Breast epithelium (tissue), 3 donors: ENCODE measurements at regions not wholly inside any gene's neighbourhood (a gene's known extent, or its start where the extent isn't known, plus 50 kb on each side); places are given as distances from the start of the nearest gene placed in this dataset.

ENCODE experiments used
- POLR2AphosphoS5 ChIP-seq, 3 donors: sonication (generic); formaldehyde crosslinking; IDR thresholded peaks; one replicate each; pipeline ENCODE4 v1.6.1; 2017; ENCODE audit warnings: antibody characterized with exemption in 3 of 3
- TF ChIP-seq, protein P1 (sequence below), 3 donors: fragments of 450-650 bp; IDR thresholded peaks; one replicate each; pipeline ENCODE4 v1.5.1; 2016 to 2017; ENCODE audit warnings: antibody characterized with exemption in 3 of 3, mild to moderate bottlenecking in 3 of 3, moderate library complexity in 3 of 3

DNA sequence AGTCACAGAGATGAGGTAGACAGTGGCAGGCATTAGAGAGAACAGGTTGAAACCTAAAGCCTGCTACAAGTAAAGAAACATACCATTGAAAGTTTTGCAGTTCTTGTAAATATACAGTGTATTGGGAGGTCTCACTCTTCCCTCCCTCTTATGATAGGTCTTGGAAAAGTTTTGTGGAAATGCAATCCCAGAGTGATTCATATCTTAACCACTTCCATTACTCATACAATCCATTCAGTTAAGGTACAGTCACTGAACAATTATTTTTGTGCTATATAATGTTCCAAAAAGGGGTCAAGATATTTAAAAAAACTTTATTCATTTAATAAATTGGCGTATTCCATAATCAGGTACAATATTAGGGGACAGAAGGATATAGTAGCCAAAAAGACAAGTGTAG is 737.7 kb upstream of the ALCAM start:
- TF ChIP-seq, protein P1, sequence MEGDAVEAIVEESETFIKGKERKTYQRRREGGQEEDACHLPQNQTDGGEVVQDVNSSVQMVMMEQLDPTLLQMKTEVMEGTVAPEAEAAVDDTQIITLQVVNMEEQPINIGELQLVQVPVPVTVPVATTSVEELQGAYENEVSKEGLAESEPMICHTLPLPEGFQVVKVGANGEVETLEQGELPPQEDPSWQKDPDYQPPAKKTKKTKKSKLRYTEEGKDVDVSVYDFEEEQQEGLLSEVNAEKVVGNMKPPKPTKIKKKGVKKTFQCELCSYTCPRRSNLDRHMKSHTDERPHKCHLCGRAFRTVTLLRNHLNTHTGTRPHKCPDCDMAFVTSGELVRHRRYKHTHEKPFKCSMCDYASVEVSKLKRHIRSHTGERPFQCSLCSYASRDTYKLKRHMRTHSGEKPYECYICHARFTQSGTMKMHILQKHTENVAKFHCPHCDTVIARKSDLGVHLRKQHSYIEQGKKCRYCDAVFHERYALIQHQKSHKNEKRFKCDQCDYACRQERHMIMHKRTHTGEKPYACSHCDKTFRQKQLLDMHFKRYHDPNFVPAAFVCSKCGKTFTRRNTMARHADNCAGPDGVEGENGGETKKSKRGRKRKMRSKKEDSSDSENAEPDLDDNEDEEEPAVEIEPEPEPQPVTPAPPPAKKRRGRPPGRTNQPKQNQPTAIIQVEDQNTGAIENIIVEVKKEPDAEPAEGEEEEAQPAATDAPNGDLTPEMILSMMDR (IDR thresholded peaks at IDR 0.05): no peak
- no peak for TF ChIP-seq POLR2AphosphoS5 (IDR thresholded peaks at IDR 0.05)
